SU-DHL-6 (cell line): ENCODE measurements at regions not wholly inside any gene's neighbourhood (a gene's known extent, or its start where the extent isn't known, plus 50 kb on each side); places are given as distances from the start of the nearest gene placed in this dataset.

Experiments
- EZH2phosphoT487 ChIP-seq: fragments of 200-600 bp; sonication (generic), shearing (Covaris generic); conservative IDR thresholded peaks from 2 replicates; pipeline ENCODE4 v1.6.1; 2018; ENCODE audit warnings: mild to moderate bottlenecking, antibody characterized with exemption, low read length, moderate library complexity, mixed read lengths
- TF ChIP-seq, protein P1 (sequence below): fragments of 200-600 bp; sonication (generic); IDR thresholded peaks from one replicate; pipeline ENCODE4 v1.5.1; 2017; ENCODE audit warnings: antibody characterized with exemption, mild to moderate bottlenecking, low read length, moderate library complexity; ENCODE audit not compliant: insufficient read depth, poor library complexity, severe bottlenecking

DNA sequence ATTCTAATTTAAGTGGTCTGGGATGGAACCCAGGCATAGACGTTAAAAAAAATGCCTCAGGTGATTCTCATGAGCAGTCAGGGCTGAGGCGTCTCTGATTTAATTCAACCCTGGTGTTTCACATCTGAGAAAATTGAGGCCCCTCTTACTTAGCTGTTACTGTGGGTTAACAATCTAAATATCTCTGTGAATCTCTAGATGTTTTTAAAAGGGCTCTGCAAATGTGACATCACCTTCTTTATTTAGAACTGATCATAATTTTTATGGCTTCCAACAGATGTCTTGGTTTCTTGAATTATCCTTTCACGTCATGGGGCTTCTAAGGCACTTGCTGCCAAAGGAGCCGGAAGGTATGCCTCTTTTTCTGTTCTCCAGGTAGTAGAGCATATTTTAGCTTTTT lies 76.1 kb upstream of the LIN7C start:
- TF ChIP-seq, protein P1, sequence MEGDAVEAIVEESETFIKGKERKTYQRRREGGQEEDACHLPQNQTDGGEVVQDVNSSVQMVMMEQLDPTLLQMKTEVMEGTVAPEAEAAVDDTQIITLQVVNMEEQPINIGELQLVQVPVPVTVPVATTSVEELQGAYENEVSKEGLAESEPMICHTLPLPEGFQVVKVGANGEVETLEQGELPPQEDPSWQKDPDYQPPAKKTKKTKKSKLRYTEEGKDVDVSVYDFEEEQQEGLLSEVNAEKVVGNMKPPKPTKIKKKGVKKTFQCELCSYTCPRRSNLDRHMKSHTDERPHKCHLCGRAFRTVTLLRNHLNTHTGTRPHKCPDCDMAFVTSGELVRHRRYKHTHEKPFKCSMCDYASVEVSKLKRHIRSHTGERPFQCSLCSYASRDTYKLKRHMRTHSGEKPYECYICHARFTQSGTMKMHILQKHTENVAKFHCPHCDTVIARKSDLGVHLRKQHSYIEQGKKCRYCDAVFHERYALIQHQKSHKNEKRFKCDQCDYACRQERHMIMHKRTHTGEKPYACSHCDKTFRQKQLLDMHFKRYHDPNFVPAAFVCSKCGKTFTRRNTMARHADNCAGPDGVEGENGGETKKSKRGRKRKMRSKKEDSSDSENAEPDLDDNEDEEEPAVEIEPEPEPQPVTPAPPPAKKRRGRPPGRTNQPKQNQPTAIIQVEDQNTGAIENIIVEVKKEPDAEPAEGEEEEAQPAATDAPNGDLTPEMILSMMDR, result no peak
- no peak for TF ChIP-seq EZH2phosphoT487
